GM04504 (cell line): ENCODE measurements at regions not wholly inside any gene's neighbourhood (a gene's known extent, or its start where the extent isn't known, plus 50 kb on each side); places are given as distances from the start of the nearest gene placed in this dataset.
A peak's percentile ranks its signal among the peaks of the same experiment; 100 is the strongest.

Source experiments
- DNase-seq: peaks from one replicate; pipeline ENCODE4 v3.0.0-alpha.2; 2012; ENCODE audit warnings: low read depth

DNA sequence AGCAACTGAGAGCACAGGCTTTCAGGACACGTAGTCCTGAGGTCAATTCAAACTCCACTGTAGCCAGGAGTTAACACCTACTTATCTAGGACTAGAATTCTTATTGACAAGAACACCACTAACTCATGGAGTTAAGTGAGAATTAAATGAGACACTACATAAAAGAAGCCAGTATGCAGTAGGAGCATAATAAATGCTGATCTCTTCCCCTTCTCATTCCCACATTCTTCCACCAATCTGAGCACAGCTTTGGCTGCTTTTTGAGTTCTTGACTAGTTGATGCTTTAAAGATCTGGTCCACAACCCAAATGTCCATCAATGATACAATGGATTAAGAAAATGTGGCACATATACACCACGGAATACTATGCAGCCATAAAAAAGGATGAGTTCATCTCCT lies 55.2 kb downstream of the TTC32 start:
- DNase-seq, result no peak

GRCh38 chr2:19846030-19846429 lies 55.8 kb downstream of the TTC32 start:
- no peak for DNase-seq

GRCh38 chr2:19845323-19845920 lies 56.4 kb downstream of the TTC32 start:
- DNase-seq, result no peak

DNA sequence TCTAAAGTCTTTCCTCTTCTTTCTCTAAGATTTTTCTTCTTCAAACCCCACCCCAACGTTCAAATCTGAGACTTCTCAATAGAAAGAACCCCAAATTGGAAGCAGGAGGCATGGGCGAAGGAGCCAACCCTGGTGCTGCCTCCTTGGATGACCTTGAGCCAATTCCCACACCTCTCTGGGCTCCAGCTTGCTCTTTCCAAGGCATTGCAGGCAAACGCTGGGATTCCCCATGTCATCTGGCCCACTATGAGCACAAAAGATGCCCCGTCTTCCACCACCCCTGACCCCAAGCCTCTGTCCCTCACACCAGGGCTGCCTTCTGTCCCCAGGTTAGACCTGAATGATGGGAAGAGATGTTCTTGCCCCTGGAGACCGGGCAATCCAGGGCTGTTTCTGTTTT lies 57.0 kb downstream of the TTC32 start:
- DNase-seq, result no peak

GRCh38 chr2:19843992-19844515 lies 57.7 kb downstream of the TTC32 start:
- DNase-seq, result no peak

DNA sequence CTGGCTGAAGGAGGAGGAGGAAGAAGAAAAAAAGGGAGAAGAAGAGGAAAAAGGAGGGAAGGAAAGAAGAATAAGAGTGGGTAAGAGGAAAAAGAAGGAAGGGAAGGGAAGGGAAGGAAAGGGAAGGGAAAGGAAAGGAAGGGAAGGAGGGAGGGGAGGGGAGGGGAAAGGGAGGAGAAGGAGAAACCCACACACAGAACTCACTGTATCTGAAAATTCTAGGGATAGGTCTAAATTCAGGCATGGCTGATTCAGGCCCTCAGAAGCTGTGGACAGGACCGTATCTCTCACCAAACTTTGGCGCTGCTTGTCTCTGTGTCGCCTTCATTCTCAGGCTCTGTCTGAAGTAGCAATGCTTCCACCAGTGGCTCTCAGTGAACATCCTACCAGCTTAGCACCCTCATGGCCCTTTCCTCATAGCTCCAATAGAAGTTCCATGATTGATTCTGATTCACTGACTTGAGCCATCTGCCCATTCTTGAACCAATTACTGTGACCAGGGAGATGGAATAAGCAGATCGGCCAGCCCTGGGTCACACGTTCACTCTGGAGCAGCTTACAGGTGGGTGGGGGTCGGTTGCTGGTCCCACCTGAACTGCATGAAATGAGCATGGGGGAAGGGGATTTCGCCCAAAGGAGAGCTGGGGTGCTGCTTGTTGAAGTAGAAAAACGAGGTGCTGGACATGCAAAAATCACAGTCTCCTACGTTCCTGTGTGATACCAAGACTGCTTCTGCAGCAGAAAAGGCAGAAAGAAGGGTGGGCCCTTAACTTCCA lies 59.7 kb downstream of the TTC32 start:
- no peak for DNase-seq

DNA sequence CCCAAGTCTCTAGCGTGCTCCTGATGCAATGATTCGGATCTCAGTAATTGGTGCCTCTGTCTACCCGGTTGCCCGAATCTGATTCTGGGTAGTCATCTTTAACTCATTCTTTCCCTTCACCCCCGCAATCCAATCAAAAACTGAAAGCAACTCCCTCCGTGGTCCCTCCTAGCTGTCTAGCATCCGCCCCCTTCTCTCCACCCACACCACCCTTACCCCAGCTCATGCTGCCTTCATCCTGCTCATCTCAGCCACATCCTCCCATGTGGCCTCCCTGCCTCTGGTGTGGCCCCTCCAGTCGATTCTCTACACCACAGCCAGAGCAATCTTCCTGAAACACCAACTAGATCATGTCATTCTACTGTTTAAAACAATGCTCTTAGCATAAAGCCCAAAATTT lies 62.3 kb downstream of the TTC32 start:
- no peak for DNase-seq

- DNase-seq, result no peak
Measured at GRCh38 chr2:19838616-19839015, 63.2 kb downstream of the TTC32 start.

DNA sequence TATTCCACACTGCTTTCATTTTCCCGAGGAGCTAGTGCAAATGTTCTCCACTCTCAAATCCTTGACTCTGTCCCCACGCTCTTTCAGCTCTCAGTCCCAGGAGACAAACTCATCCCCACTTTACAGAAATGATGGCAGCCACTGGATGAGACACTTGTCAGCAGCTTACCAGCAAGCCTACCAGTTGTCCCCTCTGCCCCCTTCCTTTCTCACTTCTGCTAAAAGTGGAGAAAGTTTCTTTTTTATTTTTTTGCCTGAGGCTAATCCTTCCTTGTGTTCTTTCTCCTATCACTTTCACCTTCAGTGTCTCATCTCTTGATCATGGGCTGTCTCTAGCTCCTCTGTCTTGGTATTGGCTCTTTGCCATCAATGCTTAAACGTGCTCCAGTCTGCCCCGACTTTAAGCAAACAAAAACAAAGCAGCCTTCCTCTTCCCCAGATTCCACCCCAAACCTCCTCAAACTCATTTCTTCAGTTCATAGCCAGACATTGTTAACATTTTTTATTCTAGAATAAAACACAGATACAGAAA lies 64.5 kb downstream of the TTC32 start:
- DNase-seq, result no peak

DNA sequence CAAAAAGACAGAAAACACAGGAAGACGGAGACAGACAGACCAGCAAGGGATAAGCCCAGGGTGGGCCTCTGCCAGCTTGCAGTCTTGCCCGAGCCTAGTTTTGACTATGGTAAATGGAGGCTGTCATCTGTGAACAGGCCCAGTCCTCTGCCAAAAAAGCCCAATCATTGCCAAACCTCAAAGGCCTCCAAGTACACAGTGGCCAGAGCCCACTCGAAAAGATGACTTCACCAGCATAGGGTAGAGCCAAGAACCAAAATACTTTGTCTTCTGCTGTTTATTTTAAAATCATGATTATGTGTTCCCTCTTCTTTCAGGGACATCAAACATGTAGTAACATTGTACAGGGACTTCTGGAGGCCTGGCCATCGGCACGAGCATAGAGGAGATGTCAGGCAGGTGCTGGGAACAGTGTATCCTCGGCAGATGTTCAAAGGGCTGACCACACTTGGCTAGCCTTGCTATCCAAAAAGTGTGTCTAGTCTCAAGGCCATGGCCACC lies 66.0 kb downstream of the TTC32 start:
- DNase-seq, result no peak

- no peak for DNase-seq
Measured at GRCh38 chr2:19833978-19834377, 67.8 kb downstream of the TTC32 start.

DNA sequence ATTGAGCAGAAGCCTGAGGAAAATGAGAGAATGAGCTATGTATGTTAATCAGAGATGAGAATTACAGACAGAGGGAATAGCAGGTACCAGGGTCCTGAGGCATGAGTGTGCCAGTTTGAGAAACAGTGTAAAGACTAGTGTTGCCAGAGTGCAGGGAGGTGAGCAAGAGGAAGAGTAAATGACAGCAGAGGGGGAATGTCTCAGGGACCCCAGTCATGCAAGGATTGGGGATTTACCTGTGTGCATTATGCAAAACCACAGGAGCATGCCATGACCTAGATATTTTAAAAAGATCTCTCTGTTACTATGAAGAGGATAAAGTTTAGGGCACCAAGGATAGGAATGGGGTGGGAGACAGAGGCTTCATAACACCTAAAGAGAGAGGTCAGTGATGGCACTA lies 72.1 kb downstream of the TTC32 start:
- no peak for DNase-seq

GRCh38 chr2:19826874-19827273 lies 74.9 kb downstream of the TTC32 start:
- DNase-seq, result no peak

DNA sequence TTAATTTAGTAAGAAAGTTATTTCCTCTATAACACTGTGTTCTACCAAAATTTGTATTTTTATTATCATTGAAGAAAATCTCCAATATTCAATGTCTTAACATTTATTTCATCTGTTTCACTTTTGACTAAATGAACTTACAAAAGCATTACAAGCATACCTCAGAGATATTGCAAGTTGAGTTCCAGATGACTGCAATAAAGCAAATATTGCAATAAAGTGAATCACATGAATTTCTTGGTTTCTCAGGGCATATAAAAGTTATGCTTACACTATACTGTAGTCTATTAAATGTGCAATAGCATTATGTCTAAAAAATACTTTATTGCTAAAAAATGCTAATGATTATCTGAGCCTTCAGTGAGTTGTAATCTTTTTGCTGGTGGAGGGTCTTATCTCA lies 78.3 kb downstream of the TTC32 start:
- no peak for DNase-seq

DNA sequence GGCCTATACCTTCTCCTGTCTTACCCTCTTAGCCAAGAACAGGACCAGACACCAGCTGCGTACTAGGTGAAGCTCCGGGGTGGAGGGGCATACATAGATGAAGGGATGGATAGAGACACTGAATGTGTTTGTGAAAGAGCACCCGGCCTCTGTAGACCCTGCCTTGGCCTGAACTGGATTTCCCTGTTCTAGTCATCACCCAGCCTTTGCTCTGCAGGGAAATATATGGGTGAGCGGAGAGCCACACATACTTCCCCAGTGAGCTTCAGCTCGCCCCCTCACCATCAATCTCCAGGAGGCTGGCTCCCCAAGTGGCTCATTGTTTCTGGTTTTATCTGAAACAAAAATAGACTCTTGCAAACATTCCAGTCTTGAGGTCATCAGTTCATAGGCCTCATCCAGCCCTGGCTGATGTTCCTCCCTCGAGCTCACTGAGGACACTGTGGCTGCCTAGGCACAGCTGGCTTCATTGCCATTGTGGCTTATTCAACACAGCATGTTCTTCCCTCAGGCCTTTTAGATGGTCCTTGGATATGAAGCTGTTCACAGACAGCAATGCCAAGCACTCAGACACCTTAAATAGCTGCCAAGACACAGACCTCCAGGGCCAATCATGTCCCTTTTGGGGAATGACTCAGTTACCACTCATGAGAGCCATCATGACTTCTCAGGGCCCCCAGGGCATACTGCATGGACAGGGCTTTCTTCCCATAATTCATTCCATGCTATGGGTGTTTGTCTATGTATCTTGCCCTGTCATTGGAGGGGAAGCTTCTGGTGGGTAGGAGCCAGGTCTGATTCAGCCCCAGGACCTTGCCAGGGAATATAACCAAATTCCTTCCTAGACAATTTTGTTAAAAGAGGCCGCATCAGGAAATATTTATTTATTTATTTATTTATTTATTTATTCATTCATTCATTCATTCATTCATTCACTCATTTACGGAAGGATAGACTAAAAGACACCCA lies 82.4 kb downstream of the TTC32 start:
- DNase-seq, result peak; percentile 94

GRCh38 chr2:19818543-19818942 lies 83.2 kb downstream of the TTC32 start:
- no peak for DNase-seq

DNA sequence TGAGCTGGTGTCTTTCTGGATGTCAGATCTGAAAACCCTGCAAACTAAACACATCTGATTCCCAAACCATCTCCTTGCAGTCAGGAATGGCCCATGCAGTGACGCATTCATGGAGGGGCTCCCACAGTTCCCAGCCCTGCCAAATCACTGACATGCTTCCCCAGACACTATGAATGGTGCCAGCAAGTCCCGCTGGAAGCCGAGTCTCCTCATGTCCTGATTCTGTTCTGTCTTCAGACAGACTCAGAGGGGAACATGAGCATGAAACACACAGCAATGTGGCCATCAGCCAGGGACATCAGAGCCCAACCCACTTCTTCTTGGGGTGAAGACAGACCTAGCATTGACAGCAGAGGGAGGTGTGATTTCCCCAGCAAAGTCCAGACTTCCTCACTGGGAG lies 83.7 kb downstream of the TTC32 start:
- DNase-seq, result no peak

DNA sequence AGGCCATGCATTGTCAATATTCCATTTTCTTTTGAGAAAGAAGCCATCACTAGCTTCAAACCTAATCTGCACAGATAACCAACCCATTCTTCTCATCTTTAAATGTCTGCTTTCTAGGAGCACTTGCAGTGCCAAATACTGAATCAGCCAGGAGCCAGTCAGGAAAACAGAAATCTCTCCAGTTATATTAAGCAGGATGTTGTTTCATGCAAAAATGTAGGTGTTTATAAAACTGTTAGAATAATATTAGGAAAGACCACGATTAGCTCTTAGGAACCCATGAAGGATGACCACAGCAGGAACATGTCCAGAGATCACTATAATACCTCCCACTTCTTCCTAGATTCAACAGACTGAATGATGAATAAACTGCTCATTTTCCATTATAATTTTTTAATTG lies 86.0 kb downstream of the TTC32 start:
- DNase-seq, result no peak

DNA sequence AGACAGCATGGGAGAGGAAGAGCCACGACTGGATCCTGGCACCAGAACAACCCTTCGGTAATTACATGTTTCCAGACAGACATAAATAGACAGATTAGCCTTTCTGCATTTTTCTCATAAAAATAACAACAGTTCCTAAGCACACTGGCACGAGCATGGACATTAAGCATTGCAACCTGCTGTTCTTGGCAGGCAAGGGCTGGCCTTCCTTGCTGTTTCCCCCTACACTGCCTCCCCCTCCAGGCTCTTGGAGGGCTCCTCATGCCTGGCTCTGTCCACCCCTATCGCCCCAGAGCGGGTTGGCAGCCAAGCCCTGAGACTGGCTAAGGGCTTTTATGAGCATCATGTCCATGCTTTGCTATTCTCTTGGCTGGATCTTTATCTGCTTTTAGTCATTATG lies 89.6 kb downstream of the TTC32 start:
- DNase-seq, result peak; percentile 43

- DNase-seq, result no peak
Measured at GRCh38 chr2:19811186-19811585, 90.6 kb downstream of the TTC32 start.

DNA sequence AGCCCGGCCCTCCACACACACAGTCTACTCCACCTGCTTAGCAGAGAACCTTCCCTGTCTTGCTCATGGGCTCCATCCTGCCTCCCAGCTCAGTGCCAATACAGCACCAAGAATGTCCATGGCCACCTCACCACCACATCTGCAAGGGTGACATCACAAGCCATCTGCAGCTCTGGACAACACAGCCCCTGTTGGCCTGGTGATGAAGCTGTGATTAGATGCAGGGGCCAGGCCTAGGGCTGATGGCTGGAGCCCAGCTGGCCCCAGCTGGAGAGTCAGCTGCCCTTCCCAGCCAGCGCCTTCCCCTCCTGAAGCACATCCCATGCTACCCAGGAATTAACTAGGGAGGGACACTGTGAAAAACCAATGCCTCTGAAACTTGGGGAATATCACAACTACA lies 91.1 kb downstream of the TTC32 start:
- DNase-seq, result no peak

DNA sequence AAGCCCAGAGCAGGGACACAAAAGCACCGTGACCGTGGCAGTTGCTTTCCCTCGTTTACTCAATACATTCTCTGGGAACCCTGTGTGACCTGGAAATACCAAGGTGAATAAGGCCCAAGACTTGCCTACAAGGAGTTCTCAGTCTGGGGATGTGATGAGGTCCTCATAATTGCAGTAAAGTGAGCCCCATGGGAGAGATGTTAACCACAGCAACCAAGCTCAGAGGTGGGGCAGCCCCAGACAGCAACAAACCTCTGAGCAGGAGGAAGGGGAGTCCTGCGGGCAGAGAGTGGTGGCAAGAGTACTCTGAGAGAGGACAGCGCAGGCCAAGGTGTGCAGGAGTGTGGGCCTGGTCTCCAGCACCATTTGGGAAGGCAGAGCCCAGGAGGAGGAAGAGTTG lies 91.6 kb downstream of the TTC32 start:
- no peak for DNase-seq
